ENCODE measurements at regions not wholly inside any gene's neighbourhood (a gene's known extent, or its start where the extent isn't known, plus 50 kb on each side); places are given as distances from the start of the nearest gene placed in this dataset.

- CTCF ChIA-PET = no interaction called here
- H3K27ac ChIP-seq (ENCODE audit: extremely low read depth, low read depth, low read length) = no peak overlapping the region
- no peak for TF ChIP-seq ZNF423 (tag by site-specific recombination; IDR thresholded peaks at IDR 0.05)
- no peak for TF ChIP-seq ZBTB20 (tag by site-specific recombination; IDR thresholded peaks at IDR 0.05)
- TF ChIP-seq, protein P1, sequence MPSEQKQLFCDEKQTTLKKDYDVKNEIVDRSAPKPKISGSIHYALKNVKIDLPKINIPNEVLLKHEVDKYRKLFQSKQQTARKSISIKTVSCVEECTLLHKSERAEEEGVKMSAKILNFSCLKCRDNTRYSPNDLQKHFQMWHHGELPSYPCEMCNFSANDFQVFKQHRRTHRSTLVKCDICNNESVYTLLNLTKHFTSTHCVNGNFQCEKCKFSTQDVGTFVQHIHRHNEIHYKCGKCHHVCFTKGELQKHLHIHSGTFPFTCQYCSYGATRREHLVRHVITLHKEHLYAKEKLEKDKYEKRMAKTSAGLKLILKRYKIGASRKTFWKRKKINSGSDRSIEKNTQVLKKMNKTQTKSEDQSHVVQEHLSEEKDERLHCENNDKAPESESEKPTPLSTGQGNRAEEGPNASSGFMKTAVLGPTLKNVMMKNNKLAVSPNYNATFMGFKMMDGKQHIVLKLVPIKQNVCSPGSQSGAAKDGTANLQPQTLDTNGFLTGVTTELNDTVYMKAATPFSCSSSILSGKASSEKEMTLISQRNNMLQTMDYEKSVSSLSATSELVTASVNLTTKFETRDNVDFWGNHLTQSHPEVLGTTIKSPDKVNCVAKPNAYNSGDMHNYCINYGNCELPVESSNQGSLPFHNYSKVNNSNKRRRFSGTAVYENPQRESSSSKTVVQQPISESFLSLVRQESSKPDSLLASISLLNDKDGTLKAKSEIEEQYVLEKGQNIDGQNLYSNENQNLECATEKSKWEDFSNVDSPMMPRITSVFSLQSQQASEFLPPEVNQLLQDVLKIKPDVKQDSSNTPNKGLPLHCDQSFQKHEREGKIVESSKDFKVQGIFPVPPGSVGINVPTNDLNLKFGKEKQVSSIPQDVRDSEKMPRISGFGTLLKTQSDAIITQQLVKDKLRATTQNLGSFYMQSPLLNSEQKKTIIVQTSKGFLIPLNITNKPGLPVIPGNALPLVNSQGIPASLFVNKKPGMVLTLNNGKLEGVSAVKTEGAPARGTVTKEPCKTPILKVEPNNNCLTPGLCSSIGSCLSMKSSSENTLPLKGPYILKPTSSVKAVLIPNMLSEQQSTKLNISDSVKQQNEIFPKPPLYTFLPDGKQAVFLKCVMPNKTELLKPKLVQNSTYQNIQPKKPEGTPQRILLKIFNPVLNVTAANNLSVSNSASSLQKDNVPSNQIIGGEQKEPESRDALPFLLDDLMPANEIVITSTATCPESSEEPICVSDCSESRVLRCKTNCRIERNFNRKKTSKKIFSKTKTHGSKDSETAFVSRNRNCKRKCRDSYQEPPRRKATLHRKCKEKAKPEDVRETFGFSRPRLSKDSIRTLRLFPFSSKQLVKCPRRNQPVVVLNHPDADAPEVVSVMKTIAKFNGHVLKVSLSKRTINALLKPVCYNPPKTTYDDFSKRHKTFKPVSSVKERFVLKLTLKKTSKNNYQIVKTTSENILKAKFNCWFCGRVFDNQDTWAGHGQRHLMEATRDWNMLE (tag by site-specific recombination; conservative IDR thresholded peaks at IDR 0.05; ENCODE audit: low read depth) = no peak
- TF ChIP-seq ZNF19 (tag by site-specific recombination; IDR thresholded peaks at IDR 0.05; ENCODE audit: low read depth) = no peak
- no peak for TF ChIP-seq PRDM2 (tag by site-specific recombination; IDR thresholded peaks at IDR 0.05; ENCODE audit: borderline replicate concordance)
- no peak for TF ChIP-seq ZNF366 (tag by site-specific recombination; conservative IDR thresholded peaks at IDR 0.05)
- no peak for TF ChIP-seq ZBTB6 (tag by site-specific recombination; IDR thresholded peaks at IDR 0.05)
- no peak for TF ChIP-seq ZNF112 (tag by site-specific recombination; IDR thresholded peaks at IDR 0.05)
- TF ChIP-seq ZBTB17 (tag by site-specific recombination; IDR thresholded peaks at IDR 0.05) = no peak
- no peak for TF ChIP-seq BCL11A (tag by site-specific recombination; IDR thresholded peaks at IDR 0.05; ENCODE audit: low read depth)
- no peak for TF ChIP-seq ZNF211 (tag by site-specific recombination; IDR thresholded peaks at IDR 0.05; ENCODE audit: low read depth)
- no peak for TF ChIP-seq ZNF311 (tag by site-specific recombination; IDR thresholded peaks at IDR 0.05; ENCODE audit: borderline replicate concordance)
- TF ChIP-seq ZNF175 (tag by site-specific recombination; IDR thresholded peaks at IDR 0.05) = no peak
- no peak for TF ChIP-seq MEIS1 (CRISPR knock-in tag; IDR thresholded peaks at IDR 0.05; ENCODE audit: borderline replicate concordance)
- no peak for TF ChIP-seq EGR2 (tag by site-specific recombination; IDR thresholded peaks at IDR 0.05; ENCODE audit: low read depth)
- TF ChIP-seq GLIS1 (tag by site-specific recombination; IDR thresholded peaks at IDR 0.05) = no peak
- TF ChIP-seq ZNF248 (tag by site-specific recombination; IDR thresholded peaks at IDR 0.05) = no peak
- no peak for TF ChIP-seq ZNF560 (tag by site-specific recombination; IDR thresholded peaks at IDR 0.05; ENCODE audit: borderline replicate concordance)
- TF ChIP-seq ZNF121 (tag by site-specific recombination; IDR thresholded peaks at IDR 0.05) = no peak
- H3K9me3 ChIP-seq (ENCODE audit: control insufficient read depth, insufficient read depth, low read depth, low read length) = no peaks in the 10 kb centered on the region
- H3K4me1 ChIP-seq (ENCODE audit: control insufficient read depth, insufficient read depth, low read length) = no peaks in the 10 kb centered on the region
- H3K4me3 ChIP-seq (ENCODE audit: low read depth, low read length) = no peak overlapping the region
- POLR2A ChIA-PET = no interaction called here
- no peaks in the 10 kb centered on the region for H3K36me3 ChIP-seq (ENCODE audit: control insufficient read depth in 2 of 2, insufficient read depth in 1 of 2, low read length in 2 of 2)
Measured at GRCh38 chr13:58933475-58933874, 1230.3 kb downstream of the DIAPH3 start.

Data from HEK293 (cell line).